ENCODE measurements at regions not wholly inside any gene's neighbourhood (a gene's known extent, or its start where the extent isn't known, plus 50 kb on each side); places are given as distances from the start of the nearest gene placed in this dataset.

GRCh38 chr18:47585914-47586313 is 334.5 kb upstream of the SKOR2 start:
- H3K27me3 ChIP-seq: no peaks in the 10 kb centered on the region
- TF ChIP-seq CTCF (IDR thresholded peaks at IDR 0.05): no peak
- no peaks in the 10 kb centered on the region for H3K36me3 ChIP-seq
- no peaks in the 10 kb centered on the region for H3K9me3 ChIP-seq
- no peak overlapping the region for H3K4me3 ChIP-seq
- DNase-seq (ENCODE audit: low spot score): no peak
- H3K27ac ChIP-seq: no peak overlapping the region
- H3K4me1 ChIP-seq: no peaks in the 10 kb centered on the region

GRCh38 chr18:47585136-47585535 is 333.7 kb upstream of the SKOR2 start:
- no peaks in the 10 kb centered on the region for H3K27me3 ChIP-seq
- no peaks in the 10 kb centered on the region for H3K4me1 ChIP-seq
- no peaks in the 10 kb centered on the region for H3K36me3 ChIP-seq
- no peak overlapping the region for H3K4me3 ChIP-seq
- DNase-seq (ENCODE audit: low spot score): no peak
- no peak for TF ChIP-seq CTCF (IDR thresholded peaks at IDR 0.05)
- H3K27ac ChIP-seq: no peak overlapping the region
- H3K9me3 ChIP-seq: no peaks in the 10 kb centered on the region

GRCh38 chr18:47582093-47582492 is 330.6 kb upstream of the SKOR2 start:
- Histone ChIP-seq H3K27ac (no peak overlapping the region), H3K4me3 (no peak overlapping the region), H3K4me1 (no peaks in the 10 kb centered on the region), H3K9me3 (no peaks in the 10 kb centered on the region), H3K36me3 (no peaks in the 10 kb centered on the region), H3K27me3 (no peaks in the 10 kb centered on the region)
- no peak for DNase-seq (ENCODE audit: low spot score)
- TF ChIP-seq CTCF (IDR thresholded peaks at IDR 0.05): no peak

- Histone ChIP-seq H3K9me3 (no peaks in the 10 kb centered on the region), H3K27me3 (no peaks in the 10 kb centered on the region), H3K4me1 (no peaks in the 10 kb centered on the region), H3K4me3 (no peak overlapping the region), H3K27ac (no peak overlapping the region), H3K36me3 (no peaks in the 10 kb centered on the region)
- no peak for DNase-seq (ENCODE audit: low spot score)
- no peak for TF ChIP-seq CTCF (IDR thresholded peaks at IDR 0.05)
Observed at GRCh38 chr18:47577520-47577919, 326.1 kb upstream of the SKOR2 start.

GRCh38 chr18:47574966-47575365 is 323.5 kb upstream of the SKOR2 start:
- Histone ChIP-seq H3K27me3 (no peaks in the 10 kb centered on the region), H3K27ac (no peak overlapping the region), H3K4me3 (no peak overlapping the region), H3K4me1 (no peaks in the 10 kb centered on the region), H3K9me3 (no peaks in the 10 kb centered on the region), H3K36me3 (no peaks in the 10 kb centered on the region)
- TF ChIP-seq CTCF (IDR thresholded peaks at IDR 0.05): no peak
- no peak for DNase-seq (ENCODE audit: low spot score)

- Histone ChIP-seq H3K36me3 (no peaks in the 10 kb centered on the region), H3K9me3 (no peaks in the 10 kb centered on the region), H3K27me3 (no peaks in the 10 kb centered on the region), H3K4me1 (no peaks in the 10 kb centered on the region), H3K4me3 (no peak overlapping the region), H3K27ac (no peak overlapping the region)
- DNase-seq (ENCODE audit: low spot score): no peak
- TF ChIP-seq CTCF (IDR thresholded peaks at IDR 0.05): no peak
Observed at GRCh38 chr18:47571957-47572356, 320.5 kb upstream of the SKOR2 start.

Measured in right atrium auricular region (tissue), 2 donors.